KMS-11 (cell line): ENCODE measurements at regions not wholly inside any gene's neighbourhood (a gene's known extent, or its start where the extent isn't known, plus 50 kb on each side); places are given as distances from the start of the nearest gene placed in this dataset.

Experiments used
- H2AFZ ChIP-seq: fragments of 200-600 bp; sonication (generic); 2 replicates; pipeline ENCODE4 v1.6.1; 2016; ENCODE audit warnings: antibody characterized with exemption, mixed run types, low read depth
- H3K27ac ChIP-seq: fragments of 200-600 bp; sonication (generic); 2 replicates; pipeline ENCODE4 v1.6.1; 2016; ENCODE audit warnings: mild to moderate bottlenecking, mixed run types
- H3K27me3 ChIP-seq: fragments of 200-600 bp; sonication (generic); 2 replicates; pipeline ENCODE4 v1.6.1; 2017; ENCODE audit warnings: mild to moderate bottlenecking, low read depth, mixed run types, moderate library complexity; ENCODE audit not compliant: insufficient read depth
- H3K36me3 ChIP-seq: fragments of 200-600 bp; sonication (generic); 2 replicates; pipeline ENCODE4 v1.6.1; 2017; ENCODE audit warnings: mild to moderate bottlenecking, mixed run types; ENCODE audit not compliant: insufficient read depth
- H3K4me1 ChIP-seq: fragments of 200-600 bp; sonication (generic); 2 replicates; pipeline ENCODE4 v1.6.1; 2016; ENCODE audit warnings: mild to moderate bottlenecking, low read depth, mixed run types; ENCODE audit not compliant: poor library complexity, severe bottlenecking
- H3K4me2 ChIP-seq: fragments of 200-600 bp; sonication (generic); 2 replicates; pipeline ENCODE4 v1.7.0; 2016; ENCODE audit warnings: mild to moderate bottlenecking, mixed run types
- H3K4me3 ChIP-seq: fragments of 200-600 bp; sonication (generic); IDR thresholded peaks from 2 replicates; pipeline ENCODE4 v1.6.1; 2017; ENCODE audit warnings: low read depth, low read length, mixed read lengths; ENCODE audit not compliant: insufficient read depth
- H3K79me2 ChIP-seq: fragments of 200-600 bp; sonication (generic); 2 replicates; pipeline ENCODE4 v1.6.1; 2016; ENCODE audit warnings: low read depth, mixed run types; ENCODE audit not compliant: insufficient read depth
- H3K9ac ChIP-seq: fragments of 200-600 bp; sonication (generic); 2 replicates; pipeline ENCODE4 v1.6.1; 2016; ENCODE audit warnings: mild to moderate bottlenecking, mixed run types
- H4K20me1 ChIP-seq: fragments of 200-600 bp; sonication (generic); 2 replicates; pipeline ENCODE4 v1.6.1; 2016; ENCODE audit warnings: mild to moderate bottlenecking, mixed run types; ENCODE audit not compliant: insufficient read depth
- TF ChIP-seq, protein P1 (sequence below): fragments of 200-600 bp; sonication (generic); conservative IDR thresholded peaks from 2 replicates; pipeline ENCODE4 v1.6.1; 2017; ENCODE audit warnings: low read depth, mild to moderate bottlenecking, antibody characterized with exemption, low read length, moderate library complexity, mixed read lengths

DNA sequence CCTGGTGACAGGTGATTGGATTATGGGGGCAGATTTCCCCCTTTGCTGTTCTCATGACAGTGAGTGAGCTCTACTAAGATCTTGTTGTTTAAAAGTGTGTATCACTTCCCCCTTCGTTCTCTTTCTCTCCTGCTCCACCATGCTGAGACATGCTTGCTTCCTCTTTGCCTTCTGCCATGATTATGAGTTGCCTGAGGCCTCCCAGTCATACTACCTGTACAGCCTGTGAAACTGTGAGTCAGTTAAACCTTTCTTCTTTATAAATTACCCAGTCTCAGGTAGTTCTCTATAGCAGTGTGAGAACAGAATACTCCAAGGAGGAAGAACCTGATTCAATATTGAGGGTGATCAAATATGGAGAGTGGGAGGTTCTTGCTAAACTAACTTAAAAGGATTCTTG lies 724.9 kb downstream of the DOK5 start:
- H3K9ac ChIP-seq, result no peak overlapping the region
- TF ChIP-seq, protein P1, sequence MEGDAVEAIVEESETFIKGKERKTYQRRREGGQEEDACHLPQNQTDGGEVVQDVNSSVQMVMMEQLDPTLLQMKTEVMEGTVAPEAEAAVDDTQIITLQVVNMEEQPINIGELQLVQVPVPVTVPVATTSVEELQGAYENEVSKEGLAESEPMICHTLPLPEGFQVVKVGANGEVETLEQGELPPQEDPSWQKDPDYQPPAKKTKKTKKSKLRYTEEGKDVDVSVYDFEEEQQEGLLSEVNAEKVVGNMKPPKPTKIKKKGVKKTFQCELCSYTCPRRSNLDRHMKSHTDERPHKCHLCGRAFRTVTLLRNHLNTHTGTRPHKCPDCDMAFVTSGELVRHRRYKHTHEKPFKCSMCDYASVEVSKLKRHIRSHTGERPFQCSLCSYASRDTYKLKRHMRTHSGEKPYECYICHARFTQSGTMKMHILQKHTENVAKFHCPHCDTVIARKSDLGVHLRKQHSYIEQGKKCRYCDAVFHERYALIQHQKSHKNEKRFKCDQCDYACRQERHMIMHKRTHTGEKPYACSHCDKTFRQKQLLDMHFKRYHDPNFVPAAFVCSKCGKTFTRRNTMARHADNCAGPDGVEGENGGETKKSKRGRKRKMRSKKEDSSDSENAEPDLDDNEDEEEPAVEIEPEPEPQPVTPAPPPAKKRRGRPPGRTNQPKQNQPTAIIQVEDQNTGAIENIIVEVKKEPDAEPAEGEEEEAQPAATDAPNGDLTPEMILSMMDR, result no peak
- H3K36me3 ChIP-seq, result no peaks in the 10 kb centered on the region
- H3K4me3 ChIP-seq, result no peak overlapping the region
- no peaks in the 10 kb centered on the region for H4K20me1 ChIP-seq
- no peak overlapping the region for H2AFZ ChIP-seq
- H3K27ac ChIP-seq, result no peak overlapping the region
- H3K27me3 ChIP-seq, result no peaks in the 10 kb centered on the region
- H3K4me2 ChIP-seq, result no peak overlapping the region
- no peaks in the 10 kb centered on the region for H3K79me2 ChIP-seq
- H3K4me1 ChIP-seq, result no peaks in the 10 kb centered on the region

DNA sequence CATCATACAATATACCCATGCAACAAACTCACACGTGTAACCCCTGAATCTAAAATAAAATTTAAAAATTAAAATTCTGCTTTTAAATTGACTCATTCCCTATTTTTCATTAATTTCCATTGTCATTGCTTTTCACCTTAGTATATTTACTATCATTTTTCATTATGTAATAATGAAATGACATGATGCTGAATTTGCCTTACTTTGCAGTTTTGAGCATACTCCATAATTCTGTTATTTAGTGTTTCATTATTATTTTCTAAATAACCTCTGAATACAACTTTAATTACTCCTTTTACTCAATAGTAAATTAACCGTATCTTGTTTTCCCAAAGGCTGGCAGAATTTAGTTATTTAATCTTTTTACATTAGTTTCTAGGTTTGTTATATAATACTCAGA lies 719.6 kb downstream of the DOK5 start:
- no peaks in the 10 kb centered on the region for H3K79me2 ChIP-seq
- H3K27me3 ChIP-seq, result no peaks in the 10 kb centered on the region
- H2AFZ ChIP-seq, result no peak overlapping the region
- H3K36me3 ChIP-seq, result no peaks in the 10 kb centered on the region
- TF ChIP-seq, protein P1, result no peak
- no peaks in the 10 kb centered on the region for H4K20me1 ChIP-seq
- no peak overlapping the region for H3K9ac ChIP-seq
- H3K4me2 ChIP-seq, result no peak overlapping the region
- H3K4me3 ChIP-seq, result no peak overlapping the region
- no peak overlapping the region for H3K27ac ChIP-seq
- no peaks in the 10 kb centered on the region for H3K4me1 ChIP-seq

DNA sequence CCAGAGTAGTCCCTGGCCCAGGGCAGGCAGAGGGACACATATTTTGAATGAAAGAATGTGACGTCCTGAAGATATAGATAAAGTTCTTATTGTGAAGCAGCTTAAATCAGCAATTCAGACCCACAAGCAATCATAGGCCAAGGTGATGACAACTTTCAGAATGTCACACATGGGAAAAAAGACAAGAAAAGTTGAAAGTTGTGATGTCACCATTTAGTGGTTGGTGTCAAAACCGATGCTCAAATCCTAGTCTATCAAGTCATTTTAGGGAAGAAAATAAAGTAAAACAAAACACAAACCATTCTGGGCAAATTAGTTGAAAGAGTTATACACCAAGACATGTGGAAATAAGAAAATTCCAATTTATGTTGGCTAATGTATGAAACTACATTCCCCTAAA lies 710.8 kb downstream of the DOK5 start:
- H3K4me2 ChIP-seq, result no peak overlapping the region
- H3K9ac ChIP-seq, result no peak overlapping the region
- no peak overlapping the region for H3K4me3 ChIP-seq
- H3K4me1 ChIP-seq, result no peaks in the 10 kb centered on the region
- TF ChIP-seq, protein P1, result no peak
- no peak overlapping the region for H2AFZ ChIP-seq
- H4K20me1 ChIP-seq, result no peaks in the 10 kb centered on the region
- H3K27me3 ChIP-seq, result no peaks in the 10 kb centered on the region
- H3K27ac ChIP-seq, result no peak overlapping the region
- no peaks in the 10 kb centered on the region for H3K79me2 ChIP-seq
- H3K36me3 ChIP-seq, result no peaks in the 10 kb centered on the region

DNA sequence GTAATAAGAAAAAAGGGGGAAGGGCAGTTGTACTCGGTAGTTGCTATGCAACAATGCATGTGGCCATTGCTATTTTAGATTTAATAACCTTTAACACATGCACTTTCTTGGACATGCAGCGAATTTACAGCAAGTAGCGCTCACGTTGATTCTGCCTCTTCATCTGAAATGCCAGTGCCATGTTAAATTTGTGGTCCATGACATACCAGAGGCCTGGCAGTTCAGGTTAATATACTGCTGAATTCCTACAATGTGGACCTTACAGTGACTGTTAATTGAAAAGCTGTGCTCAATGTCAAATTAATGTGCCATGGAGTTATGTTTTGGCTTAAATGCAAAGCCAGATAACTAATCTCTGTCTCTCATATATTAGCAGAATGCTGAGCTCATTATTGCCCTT lies 699.7 kb downstream of the DOK5 start:
- H3K36me3 ChIP-seq, result no peaks in the 10 kb centered on the region
- no peaks in the 10 kb centered on the region for H3K79me2 ChIP-seq
- no peak overlapping the region for H3K27ac ChIP-seq
- H3K9ac ChIP-seq, result no peak overlapping the region
- no peak overlapping the region for H2AFZ ChIP-seq
- H3K4me2 ChIP-seq, result no peak overlapping the region
- H3K4me1 ChIP-seq, result no peaks in the 10 kb centered on the region
- no peak overlapping the region for H3K4me3 ChIP-seq
- H4K20me1 ChIP-seq, result no peaks in the 10 kb centered on the region
- H3K27me3 ChIP-seq, result no peaks in the 10 kb centered on the region
- TF ChIP-seq, protein P1, result no peak

DNA sequence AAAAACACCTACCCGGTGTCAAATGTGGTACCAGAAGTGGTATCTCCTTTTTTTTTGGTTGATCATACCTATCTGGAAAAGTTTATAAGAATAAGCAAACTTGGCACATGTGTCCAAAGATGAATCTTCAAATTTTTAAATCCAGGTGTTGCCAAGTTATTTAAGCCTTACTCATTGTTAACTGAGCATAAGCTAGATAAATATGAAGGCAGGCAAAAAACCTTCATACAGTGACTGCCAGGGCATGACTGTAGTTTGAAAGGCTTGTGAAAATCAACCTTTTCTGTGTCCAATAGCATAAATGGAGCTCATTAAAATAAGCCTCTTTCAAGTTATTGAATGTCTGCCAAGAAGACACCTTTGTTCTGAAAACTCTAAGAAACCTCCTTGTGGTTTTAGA lies 699.2 kb downstream of the DOK5 start:
- H3K4me2 ChIP-seq, result no peak overlapping the region
- H3K27me3 ChIP-seq, result no peaks in the 10 kb centered on the region
- no peak overlapping the region for H3K4me3 ChIP-seq
- H4K20me1 ChIP-seq, result no peaks in the 10 kb centered on the region
- H3K4me1 ChIP-seq, result no peaks in the 10 kb centered on the region
- no peak overlapping the region for H3K27ac ChIP-seq
- no peak overlapping the region for H3K9ac ChIP-seq
- TF ChIP-seq, protein P1, result no peak
- H2AFZ ChIP-seq, result no peak overlapping the region
- no peaks in the 10 kb centered on the region for H3K36me3 ChIP-seq
- no peaks in the 10 kb centered on the region for H3K79me2 ChIP-seq
